SIG-M5 treated with dmso at 0.1 percent for 504 hours (cell line): ENCODE measurements at regions not wholly inside any gene's neighbourhood (a gene's known extent, or its start where the extent isn't known, plus 50 kb on each side); places are given as distances from the start of the nearest gene placed in this dataset.
"Not testable (repeated sequence)": the region's sequence is repeated elsewhere in the genome, so short reads cannot be mapped to it uniquely, and the experiment has no call there.

Experiments used
- DNase-seq: peaks from one replicate; lab custom pipeline; 2025; ENCODE audit not compliant: unreplicated experiment; lab: John Stamatoyannopoulos, UW

DNA sequence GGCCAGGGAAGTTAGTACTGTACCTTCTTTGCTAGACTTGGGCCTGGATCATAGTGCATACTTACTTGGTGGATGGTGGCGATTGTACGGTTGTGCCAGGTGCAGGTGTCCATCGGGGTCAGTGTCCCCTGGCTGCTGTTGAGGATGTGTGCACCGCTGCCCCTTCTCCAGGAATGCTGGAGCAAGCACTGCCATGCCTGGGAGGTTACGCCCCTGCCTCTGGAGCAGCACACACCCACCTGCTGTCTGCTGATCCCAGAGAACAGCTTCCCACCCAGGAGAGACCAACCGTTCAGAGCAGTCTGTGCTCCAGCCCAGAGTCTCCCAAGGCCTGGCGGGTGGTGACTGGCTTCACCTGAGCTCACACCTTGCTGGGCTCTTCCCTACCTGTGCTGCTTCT, 286.8 kb upstream of the HS6ST1 start:
- no peak for DNase-seq

DNA sequence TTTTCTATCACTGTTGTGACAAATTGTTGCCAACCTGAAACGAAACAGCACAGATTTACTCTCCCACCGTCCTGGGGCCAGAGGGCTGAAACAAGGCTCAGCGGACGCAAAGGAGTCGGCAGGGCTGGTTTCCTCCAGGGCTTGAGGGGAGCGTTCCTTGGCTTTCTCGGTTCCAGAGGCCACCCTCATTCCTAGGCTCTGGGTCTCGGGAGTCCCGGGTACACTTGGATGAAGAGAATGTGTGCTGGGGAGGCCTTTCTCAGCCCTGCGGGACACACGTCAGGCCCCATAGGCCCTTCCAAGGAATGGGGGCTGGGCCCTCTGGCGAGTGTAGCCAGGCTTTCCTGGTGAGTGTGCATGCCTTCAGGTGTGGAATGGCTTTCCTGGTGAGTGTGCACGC, 287.3 kb upstream of the HS6ST1 start:
- DNase-seq, result no peak

DNA sequence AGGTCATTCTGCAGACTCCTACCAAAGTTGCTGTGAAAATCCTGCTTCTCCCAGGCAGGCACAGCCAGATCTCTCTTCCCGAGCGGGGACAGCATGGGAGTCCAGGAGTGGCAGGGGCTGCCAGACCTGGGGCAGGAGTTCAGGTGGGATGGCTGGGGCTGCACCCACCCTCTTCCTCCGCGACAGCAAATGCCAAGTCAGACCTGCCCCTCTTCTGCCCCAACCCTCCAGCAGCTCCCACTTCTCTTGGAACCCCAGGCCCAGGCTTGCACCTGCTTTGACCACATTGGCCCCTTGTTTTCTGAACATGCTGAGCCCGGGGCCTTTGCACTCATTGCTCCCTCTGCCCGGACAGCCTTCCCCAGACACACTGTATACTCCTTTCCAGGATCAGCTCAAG, 288.2 kb upstream of the HS6ST1 start:
- DNase-seq, result no peak

DNA sequence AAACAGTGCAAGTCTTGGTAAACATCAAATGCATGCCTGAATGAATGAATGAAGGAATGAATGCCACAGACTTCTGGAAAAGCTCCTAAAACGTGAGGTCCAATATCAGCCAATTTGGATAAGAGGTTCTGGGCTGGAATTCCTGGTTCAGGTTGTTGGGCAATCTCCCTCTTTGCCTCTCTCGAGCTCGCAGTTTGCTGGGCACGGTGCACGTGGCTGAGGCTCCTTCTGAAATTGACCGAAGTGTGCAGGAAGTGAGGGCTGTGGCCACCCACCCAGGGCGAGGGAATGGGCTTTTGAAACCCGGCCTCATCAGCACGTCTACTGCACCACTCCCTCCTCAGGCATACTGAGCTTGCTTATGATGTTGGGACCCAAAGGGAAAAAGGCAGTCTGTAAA, 288.8 kb upstream of the HS6ST1 start:
- DNase-seq, result no peak

DNA sequence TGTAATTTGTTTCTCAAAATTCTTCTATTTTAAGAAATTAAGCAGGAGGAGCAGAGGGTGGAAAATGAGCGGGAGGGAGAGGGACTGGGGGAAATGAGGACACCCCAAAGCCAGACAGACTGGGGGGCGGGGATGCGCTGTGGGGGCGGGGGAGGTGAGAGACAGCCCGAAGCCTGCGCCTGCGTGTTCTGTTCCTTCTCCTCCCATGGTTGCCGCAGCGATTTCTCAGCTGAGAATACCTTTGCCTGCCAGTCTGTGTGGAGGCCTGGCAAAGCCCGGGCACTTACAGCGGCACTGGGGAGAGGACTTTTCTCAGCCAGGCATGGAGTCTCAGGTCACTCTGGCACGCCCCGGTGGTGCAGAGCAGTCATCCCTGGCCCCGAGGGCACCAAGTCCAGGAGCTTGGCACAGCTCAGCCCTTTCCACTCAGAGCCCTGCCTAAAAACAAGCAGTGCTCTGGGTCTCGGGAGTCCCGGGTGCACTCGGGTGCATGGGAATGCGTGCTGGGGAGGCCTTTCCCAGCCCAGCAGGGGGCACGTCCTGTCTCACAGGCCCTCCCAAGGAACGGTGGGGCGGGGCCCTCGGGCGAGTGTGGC, 289.3 kb upstream of the HS6ST1 start:
- no peak for DNase-seq

DNA sequence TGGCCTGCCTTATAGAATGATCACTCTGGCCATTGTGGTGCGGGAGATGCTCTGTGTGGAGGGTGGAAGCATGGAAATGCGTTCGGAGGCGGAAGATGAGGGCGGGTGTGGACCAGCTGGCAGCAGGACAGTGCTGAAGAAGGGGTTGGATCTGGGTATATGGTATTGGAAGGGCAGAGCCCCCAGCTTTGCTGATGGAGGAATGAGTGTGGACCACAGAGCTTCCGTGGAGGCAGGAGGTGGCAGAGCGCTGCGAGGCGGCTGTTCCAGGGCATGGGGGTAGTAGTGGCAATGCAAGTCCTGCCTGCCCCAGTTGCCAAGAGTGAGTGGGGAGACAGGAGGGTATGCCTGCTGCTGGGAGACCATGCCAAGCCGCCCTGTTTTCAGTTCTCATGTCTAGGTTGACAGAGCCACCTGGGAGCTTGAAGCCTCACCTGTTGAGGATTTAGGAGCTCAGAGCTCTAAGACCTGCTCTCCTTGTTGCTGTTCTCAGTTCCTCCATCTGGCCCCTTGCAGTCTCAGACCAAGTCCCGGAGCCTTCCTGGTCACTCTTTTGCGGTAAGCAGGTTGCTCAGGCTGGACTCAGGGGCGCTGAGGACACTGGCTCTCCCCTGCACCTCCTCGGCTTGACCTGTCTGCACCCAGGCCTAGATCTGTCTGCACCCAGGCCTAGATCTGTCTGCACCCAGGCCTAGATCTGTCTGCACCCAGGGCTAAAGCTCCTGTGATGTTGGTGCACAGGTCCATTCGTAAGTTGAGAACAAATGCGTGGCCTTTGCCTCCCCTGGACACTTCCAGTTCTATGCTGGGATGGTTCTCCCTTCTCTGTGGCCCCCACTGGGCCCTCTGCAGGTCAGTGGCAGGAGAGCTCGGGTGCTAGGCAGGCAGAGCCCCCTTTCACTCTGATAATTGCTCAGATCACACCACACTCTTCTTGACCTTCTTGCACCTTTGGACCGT, 290.5 kb upstream of the HS6ST1 start:
- DNase-seq, result no peak

DNA sequence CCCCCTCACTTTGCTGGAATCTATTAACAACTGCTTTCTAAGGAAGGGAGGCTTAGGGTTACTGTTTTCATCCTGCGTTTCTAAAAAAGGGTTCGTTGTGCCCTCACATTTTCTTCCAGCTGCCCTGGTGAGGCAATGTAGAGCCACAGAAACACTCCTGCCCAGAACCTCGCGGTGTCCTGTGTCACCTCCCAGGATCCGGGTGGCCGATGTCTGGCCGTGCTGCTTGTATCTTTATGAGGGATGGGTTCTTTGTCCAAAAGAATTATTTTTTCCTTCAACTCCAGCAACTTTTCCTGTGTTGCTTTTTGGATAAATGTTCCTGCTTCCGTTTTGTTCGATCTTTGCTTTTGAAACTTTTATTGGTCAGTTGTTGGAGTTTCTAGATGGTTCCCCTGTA, 291.8 kb upstream of the HS6ST1 start:
- no peak for DNase-seq

DNA sequence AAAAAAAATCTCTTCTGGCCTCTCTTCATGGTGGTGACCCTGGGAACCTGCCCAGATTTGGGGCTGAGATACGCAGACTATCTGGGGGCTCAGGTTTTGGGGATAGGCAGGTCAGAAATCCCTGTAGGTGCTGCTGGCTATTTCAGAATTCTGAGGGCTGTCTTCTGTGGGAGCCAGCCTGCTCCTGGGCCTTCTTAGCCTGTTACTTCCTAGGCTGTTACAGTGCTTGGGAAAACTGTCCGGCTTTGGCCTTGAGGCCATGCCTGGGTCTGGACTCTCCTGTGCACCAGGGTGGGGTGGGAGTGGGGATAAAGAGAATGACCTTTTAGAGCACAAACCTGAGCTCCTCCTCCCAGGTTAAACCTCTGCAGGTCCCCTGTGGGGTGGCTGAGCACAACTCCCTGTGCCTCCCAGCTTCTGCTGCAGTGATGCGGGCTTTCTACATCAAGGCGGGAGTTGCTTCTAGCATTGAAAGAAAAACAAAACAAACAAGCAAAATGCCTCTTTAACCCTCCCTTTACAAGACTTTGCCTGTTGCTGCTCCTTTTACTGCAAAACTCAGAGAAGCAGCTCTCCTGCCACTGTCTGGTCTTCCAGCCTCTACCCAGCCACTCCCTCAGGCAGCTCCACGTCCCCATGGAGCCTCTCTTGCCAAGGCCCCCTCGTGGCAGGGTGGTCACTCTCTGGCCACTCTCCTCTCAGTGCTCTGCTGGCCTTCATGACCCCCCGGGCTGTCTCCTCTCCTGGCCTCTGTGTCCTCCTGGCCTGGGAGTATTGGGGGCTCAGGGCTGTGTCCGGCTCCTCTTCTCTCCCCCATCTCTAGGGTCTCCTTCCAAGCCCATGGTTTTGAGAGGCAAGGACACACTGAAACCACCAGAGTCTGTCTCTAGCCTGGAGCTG, 293.0 kb upstream of the HS6ST1 start:
- no peak for DNase-seq

DNA sequence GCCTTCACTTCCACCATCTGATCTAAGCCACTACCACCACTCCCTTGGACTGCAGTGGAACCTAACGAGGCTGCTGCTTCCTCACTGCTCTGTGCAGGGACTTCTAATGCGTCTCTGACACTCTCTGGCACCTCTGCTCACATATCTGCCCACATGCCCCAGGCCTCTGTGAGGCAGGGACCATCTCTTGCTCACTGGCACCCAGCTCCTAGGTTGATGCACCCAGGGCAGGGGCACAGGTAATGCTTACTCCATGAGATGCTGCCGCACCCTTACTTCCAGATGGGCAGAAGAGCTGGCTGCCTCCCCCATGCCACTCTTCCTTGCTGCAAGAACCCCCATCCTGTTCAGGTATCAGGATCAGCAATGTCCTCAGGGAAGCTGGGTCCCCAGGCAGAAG, 294.0 kb upstream of the HS6ST1 start:
- DNase-seq, result no peak

DNA sequence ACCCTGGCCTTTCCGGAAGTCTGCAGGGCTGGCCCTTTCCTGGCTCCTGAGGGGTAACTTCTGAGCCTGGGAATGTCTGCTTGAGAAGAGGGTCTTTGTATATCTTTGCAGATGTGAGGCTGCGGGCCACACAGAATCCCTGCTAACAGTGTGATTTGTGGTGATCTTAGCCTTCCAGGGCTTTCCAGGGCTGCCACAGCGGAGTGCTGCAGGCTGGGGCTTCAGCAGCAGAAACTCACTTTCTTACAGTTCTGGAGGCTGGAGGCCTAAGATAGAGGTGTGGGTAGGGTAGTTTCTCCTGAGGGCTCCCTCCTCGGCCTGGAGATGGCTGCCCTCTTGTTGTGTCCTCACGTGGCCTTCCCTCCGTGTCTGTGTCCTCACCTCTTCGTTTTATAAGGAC, 294.7 kb upstream of the HS6ST1 start:
- DNase-seq, result no peak

DNA sequence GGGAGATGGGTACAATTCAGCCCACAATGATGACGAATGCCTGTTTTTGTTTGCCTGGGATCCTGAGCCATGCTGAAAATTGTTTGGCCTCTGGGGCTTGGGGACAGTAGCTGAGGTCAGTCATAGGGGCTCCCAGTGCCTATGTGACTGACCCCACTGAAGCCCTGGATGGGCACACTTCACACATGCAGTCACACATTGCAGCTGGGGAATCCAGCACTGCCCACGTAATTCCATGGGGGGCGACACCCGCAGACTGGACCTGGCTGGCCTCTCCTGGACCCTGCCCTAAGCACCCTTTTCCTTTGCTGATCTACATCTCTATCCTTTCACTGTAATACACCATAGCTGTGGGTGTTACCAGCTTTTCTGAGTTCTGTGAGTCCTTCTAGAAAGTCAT, 295.2 kb upstream of the HS6ST1 start:
- DNase-seq, result no peak

DNA sequence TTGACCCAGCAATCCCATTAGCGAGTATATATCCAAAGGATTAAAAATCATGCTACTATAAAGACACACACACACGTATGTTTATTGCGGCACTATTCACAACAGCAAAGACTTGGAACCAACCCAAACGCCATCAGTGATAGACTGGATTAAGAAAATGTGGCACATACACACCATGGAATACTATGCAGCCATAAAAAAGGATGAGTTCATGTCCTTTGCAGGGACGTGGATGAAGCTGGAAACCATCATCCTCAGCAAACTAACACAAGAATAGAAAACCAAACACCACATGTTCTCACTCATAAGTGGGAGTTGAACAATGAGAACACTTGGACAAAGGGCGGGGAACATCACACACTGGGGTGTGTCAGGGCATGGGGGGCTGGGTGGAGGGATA, 296.2 kb upstream of the HS6ST1 start:
- DNase-seq, result not testable (repeated sequence)

DNA sequence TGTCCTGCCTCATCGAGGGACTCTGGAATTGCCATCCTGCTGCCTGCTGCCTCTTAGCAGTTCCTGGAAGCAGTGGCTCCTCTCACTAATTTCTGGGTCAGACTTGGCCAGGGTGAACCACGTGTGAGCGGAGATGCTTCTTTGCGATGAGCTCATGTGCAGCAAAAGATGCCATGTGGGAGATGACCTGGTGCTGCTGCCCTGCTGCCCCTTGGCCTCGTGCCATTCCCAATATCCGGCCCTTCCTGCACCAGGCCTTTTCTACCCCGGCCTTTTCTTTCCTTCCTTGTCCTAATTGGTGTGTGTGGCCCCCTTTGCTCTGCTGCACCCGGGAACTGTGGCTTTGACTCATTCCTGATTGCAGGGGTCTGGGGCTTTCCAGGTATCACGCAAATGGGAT, 296.9 kb upstream of the HS6ST1 start:
- DNase-seq, result no peak

DNA sequence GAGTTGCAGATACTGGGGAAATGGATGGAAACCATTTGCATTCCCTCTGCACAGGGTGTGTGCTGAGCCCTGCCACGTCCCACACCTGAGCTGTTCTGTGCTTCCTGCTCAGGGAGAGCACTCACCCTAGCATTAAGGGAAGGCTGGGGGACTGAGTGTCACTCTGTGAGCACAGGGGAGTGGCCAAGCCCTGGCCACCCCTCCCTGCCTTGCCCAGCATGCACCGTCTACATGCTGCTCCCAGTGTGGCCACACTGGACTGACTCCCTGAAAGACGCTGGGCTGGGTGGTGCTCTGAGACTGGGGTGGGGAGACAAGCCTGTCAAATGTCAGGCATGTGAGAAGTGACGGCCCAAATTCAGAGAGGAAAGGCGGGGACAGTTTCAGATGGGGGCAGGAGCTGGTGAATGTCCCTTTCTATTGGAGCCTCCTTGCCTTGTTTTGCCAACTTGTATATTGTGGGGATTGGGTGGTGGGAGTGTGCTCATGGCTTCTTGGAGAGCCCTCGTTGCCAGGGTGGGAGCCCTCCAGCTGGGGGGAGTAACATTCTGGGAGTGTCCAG, 298.4 kb upstream of the HS6ST1 start:
- DNase-seq, result no peak

DNA sequence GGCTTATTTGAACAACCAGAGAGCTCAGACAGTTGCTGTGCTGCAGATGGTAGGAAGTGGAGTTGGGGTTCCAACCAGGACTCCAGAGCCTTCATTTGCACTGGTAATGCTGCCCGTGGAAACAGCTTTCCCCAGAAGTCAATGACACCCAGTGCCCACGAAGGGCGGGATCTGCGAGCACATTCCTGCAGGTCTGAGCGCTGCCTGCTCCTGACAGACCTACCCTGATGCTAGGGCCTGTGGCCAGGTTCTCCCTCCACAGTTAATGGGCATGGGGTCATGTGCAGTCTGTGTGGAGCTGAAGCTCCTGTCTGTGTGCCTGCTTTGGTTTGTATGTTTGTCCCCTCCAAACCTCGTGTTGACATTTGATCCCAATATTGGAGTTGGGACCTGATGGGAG, 299.0 kb upstream of the HS6ST1 start:
- DNase-seq, result no peak

DNA sequence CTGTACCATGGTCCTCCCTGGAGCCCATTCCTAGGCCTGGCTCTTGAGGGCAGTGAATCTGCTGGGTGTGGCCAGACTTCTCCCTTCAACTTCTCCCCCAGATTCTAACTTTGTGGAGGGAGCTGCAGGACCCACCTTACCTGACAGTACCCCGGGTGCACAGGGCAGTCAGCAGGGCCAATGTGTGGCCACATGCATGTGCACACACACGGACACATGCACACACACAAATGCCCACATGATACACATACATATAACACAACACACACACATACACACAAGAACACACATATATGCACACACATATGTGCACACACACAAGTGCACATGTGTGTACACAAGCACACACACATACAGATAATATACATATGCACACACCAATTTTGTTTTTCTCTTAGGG, 300.0 kb upstream of the HS6ST1 start:
- DNase-seq, result no peak

DNA sequence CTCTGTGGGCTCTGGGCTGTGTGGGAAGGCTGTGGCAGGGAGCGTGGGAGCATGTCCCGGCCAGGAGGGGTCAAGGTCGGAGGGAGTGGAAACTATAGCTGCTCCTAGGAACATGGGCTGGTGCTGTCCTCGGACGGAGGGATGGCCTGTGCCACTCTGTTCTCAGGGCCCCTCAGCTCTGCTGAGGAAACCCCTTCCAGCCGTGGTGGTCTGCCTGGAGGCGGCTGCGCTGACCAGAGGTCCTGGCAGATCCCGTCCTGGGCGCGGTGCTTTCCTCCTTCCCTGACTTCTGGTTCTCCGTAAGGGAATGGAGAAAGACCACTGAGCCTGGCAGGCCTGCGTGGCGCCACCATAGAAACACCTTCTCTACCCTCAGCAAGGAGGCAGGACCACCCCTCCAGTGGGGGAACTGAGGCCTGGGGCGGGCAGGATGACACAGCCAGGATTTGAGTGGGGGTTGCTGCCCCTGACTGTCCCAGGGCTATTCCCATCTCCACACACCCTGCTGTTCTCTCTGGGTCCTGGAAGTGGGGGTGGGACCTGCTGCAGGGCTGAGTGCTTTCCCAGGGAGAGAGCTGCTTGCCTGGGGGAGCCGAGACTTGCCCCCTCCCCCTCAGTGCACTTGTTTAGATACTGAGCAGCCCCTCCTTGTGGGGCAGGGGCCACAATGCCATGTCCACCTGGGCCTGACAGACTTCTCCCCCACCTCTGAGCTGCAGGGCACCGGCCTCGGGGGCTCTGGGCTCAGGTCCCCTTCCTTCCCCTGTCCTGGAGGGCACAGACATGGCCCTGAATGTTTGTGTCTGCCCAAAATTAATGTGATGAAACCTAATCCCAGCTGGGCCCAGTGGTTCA, 301.0 kb upstream of the HS6ST1 start:
- no peak for DNase-seq

DNA sequence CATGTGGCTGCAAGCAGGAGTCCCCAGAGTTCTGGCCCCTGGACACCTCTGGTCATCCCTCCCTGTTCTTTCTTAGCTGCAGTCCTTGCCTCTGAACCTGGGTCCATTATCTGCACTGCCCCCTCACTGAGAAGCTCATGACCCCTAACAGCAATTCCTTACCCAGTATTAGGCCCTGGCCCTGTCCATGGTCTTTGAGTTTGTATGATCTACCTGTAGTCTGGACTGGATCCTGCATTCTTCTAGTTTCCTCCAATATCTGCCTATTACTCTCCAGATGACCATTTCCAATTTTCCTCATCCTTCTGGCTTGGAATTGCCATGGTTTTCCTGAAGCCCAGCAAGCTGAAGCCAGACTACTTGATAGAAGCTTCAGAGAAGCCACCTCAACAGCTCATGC, 302.4 kb upstream of the HS6ST1 start:
- no peak for DNase-seq

DNA sequence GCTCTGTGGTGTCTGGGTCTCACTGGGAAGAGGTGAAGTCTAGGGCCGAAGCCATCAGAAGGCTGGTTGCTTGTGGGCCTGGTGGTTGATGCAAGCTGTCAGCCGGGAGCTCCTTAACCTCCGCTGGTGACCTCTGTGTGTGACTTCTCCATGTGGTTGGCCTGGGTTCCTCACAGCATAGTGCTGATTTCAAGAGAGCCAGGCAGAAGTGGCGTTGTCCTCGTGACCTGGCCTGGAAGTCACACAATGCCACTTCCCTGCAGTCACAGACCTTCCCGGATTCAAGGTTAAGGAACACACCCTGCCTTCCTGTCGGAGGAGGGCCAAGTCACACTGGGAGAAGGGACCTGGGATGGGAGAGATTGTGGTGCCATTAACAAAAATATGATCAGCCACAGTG, 303.7 kb upstream of the HS6ST1 start:
- peak; percentile 5 for DNase-seq

DNA sequence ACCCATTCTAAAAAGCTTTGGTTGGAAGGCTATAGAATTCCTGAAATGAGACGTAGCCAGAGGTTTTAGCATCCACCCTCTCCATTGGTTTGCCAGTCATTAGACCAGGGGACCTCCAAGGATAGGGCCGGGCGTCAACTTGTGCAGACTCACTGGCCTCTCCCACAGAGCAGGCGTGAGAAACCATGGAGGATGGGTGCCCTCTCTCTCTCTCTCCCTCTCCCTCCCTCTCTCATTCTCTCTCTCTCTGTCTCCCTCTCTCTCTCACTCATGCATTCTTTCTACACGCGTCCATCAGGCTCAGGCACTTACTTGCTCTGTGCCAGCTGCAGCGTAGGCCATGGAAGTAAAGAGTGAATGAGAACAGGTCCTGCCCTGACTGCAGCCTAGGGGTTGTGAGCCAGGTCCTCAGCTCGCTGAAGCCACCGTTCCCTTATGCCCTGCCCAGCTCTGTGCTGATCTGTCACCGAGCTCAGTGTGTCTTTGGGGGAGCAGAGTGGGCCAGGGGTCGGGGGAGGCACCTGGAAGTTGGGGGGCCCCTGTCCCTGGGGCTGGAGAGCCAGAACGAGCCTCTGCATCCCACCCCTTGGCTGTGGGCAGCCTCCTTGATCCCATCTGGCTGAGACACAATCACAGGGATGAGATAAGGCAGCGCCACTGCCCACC, 304.4 kb upstream of the HS6ST1 start:
- no peak for DNase-seq
